ENCODE measurements at regions not wholly inside any gene's neighbourhood (a gene's known extent, or its start where the extent isn't known, plus 50 kb on each side); places are given as distances from the start of the nearest gene placed in this dataset.

DNA sequence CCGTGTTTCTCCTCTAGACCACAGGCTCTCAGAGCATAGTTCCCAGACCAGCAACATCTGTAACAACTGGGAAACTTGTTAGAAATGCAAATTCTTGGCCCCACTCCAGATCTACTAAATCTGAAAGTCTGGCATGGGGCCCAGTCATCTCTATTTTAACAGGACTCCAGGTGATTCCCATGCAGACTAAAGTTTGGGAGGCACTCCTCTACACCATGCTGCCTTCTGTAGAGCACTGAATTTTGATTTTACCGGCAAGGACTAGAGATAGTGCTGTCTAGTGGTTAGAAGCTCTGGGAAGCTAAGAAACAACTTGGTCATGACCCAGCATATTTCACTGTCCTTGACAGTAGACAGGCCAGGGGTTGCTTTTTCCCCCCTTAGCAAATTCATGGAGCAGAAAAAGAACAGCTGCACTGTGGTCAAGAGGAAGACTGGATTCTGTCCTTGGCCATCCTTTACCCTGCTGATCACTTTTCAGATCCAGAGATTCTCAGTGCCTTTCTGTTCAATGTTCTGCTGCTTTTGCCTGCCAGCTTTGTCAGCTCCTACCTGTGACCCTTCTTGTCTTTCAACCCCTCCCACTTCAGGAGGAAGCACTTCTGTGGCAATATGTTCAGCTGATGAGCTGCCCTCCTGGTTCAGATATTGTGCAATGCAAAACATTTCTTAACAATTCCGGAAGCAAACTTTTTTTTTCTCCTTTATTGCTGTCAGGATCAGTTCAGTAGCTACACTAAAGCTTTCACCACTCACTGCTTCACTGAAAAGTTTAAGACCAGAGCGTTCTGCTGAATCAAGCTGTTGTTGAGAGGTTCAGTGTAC, 133.8 kb upstream of the NUDT4 start:
- H3K23ac ChIP-seq (ENCODE audit: low read depth, low read length): no peak overlapping the region
- POLR2A ChIA-PET (ENCODE audit: unreplicated experiment): no interaction called here
- peak overlapping the region; percentile 18; the same call in 1 of the 2 replicates for H3K27ac ChIP-seq (ENCODE audit: insufficient read depth, low read length)

More for the DNA sequence above, 133.8 kb upstream of the NUDT4 start:
- Histone ChIP-seq H3K36me3 (ENCODE audit: control insufficient read depth, insufficient read depth, low read length) (no peaks in the 10 kb centered on the region), H3K14ac (replicated peaks; ENCODE audit: low read depth, low read length) (peak overlapping the region; percentile 70; the same call in 1 of the 2 replicates), H3K9me1 (ENCODE audit: insufficient read depth, low read length) (0 out of 2 replicates have a peak, but pooled peaks cover 3% of the 10 kb centered on the region), H3K4me2 (ENCODE audit: low read depth, low read length) (peak overlapping the region; percentile 3; the same call in 1 of the 2 replicates), H2BK5ac (ENCODE audit: low read depth, low read length, poor library complexity, severe bottlenecking) (peak overlapping the region; percentile 2), H2AK5ac (ENCODE audit: low read depth, low read length) (peak overlapping the region; percentile 48; the same call in 1 of the 2 replicates), H3K56ac (ENCODE audit: extremely low read depth, insufficient read depth, low read length) (no peak overlapping the region), H2AK9ac (replicated peaks; ENCODE audit: low read depth, low read length, poor library complexity) (no peak overlapping the region), H4K20me1 (ENCODE audit: insufficient read depth, low read length) (no peaks in the 10 kb centered on the region), H3K9ac (ENCODE audit: low read depth, low read length) (no peak overlapping the region), H2BK20ac (ENCODE audit: low read depth, low read length) (peak overlapping the region; percentile 72; the same call in 1 of the 2 replicates), H3K27me3 (ENCODE audit: control insufficient read depth, insufficient read depth, low read length) (no peaks in the 10 kb centered on the region), H3K9me3 (ENCODE audit: control insufficient read depth, insufficient read depth, low read length) (0 out of 2 replicates have a peak, but pooled peaks cover 2% of the 10 kb centered on the region), H2BK120ac (ENCODE audit: low read depth, low read length) (peak overlapping the region; percentile 59), H3K4me1 (ENCODE audit: control insufficient read depth, insufficient read depth, low read length) (peaks cover 7% of the 10 kb centered on the region), H3K79me1 (ENCODE audit: low read depth in 1 of 2, low read length in 2 of 2) (no peaks in the 10 kb centered on the region), H4K5ac (ENCODE audit: low read depth, low read length) (peak overlapping the region; percentile 32), H2AFZ (replicated peaks; ENCODE audit: low read length, poor library complexity) (peak overlapping the region; percentile 70), H3K18ac (ENCODE audit: low read depth, low read length) (peak overlapping the region; percentile 43), H4K8ac (ENCODE audit: low read depth in 2 of 2, low read length in 2 of 2) (peak overlapping the region in 1 of 2 experiments; percentile 73; a peak in 2 of 4 replicates), H2BK15ac (ENCODE audit: low read depth, low read length) (peak overlapping the region; percentile 63; the same call in 1 of the 3 replicates), H3K4me3 (ENCODE audit: insufficient read depth, low read depth, low read length) (no peak overlapping the region), H3K4ac (ENCODE audit: low read depth, low read length) (peak overlapping the region; percentile 61), H4K91ac (ENCODE audit: insufficient read depth, low read depth, low read length) (0 out of 2 replicates have a peak overlapping the region, but pooled peaks have one; percentile 41)
- TF ChIP-seq RAD21 (IDR thresholded peaks at IDR 0.05; ENCODE audit: low read length) (no peak), MXI1 (IDR thresholded peaks at IDR 0.05; ENCODE audit: borderline replicate concordance, low read depth, low read length) (no peak), ELK1 (IDR thresholded peaks at IDR 0.05; ENCODE audit: borderline replicate concordance, low read depth, low read length) (no peak), CEBPB (IDR thresholded peaks at IDR 0.05; ENCODE audit: low read depth, low read length) (peak; percentile 99), MAZ (IDR thresholded peaks at IDR 0.05; ENCODE audit: borderline replicate concordance, low read depth, low read length) (no peak), POLR2A (IDR thresholded peaks at IDR 0.05; ENCODE audit: low read depth, low read length) (no peak), USF2 (IDR thresholded peaks at IDR 0.05; ENCODE audit: low read depth, low read length) (peak; percentile 76; the same call in 1 of the 2 replicates)
- BruUV-seq (replicated peaks): no TSS peak
- DNase-seq: peak; percentile 78
- CTCF ChIA-PET: interaction anchor here (1.3 kb wide), 1 partner anchor 137 kb away, joined by 3 read pairs; no protein-coding TSS in a partner anchor
- peak; percentile 69 for ATAC-seq (ENCODE audit: low read depth)
- dilution Hi-C loops (cut with HindIII; ENCODE audit: low sequenced_read_pairs, unreplicated experiment) (no loop called here), intact Hi-C loops (cut with micrococcal nuclease) (loop anchor here (5.0 kb wide), 1 partner anchor 133 kb away; the partner anchor contains the start of gene NUDT4), in situ Hi-C loops (cut with MboI; ENCODE audit: low sequenced_read_pairs) (no loop called here)
- WGBS, 2 experiments (ENCODE audit: extremely low coverage in 2 of 2, insufficient read length in 1 of 2): 50% methylated on average over 1 of the region's 4 CpGs; no CpG with 5 or more reads in 1 of the 2 experiments

Data from IMR-90 (cell line).